ENCODE measurements at regions not wholly inside any gene's neighbourhood (a gene's known extent, or its start where the extent isn't known, plus 50 kb on each side); places are given as distances from the start of the nearest gene placed in this dataset.
A peak's percentile ranks its signal among the peaks of the same experiment; 100 is the strongest.

DNA sequence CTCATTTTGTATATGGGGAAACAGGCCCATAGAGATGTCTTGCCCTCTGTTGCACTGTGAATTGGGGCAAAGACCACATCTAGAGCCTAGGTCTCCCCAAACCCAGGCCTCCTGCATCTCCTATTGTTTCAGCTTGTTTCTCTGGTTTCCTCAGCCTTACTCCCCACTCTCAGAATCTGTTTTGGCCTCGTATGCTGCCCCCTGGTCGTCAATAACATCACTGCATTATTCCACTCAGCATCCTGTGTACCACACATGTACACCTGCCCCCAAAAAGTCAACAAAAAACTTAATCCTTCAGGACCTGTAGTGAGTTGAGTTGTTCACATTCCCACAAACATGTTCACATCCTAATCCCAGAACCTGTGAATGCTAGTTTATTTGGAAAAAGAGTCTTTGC, 184.8 kb downstream of the BRINP2 start:
- TF ChIP-seq, protein P1, sequence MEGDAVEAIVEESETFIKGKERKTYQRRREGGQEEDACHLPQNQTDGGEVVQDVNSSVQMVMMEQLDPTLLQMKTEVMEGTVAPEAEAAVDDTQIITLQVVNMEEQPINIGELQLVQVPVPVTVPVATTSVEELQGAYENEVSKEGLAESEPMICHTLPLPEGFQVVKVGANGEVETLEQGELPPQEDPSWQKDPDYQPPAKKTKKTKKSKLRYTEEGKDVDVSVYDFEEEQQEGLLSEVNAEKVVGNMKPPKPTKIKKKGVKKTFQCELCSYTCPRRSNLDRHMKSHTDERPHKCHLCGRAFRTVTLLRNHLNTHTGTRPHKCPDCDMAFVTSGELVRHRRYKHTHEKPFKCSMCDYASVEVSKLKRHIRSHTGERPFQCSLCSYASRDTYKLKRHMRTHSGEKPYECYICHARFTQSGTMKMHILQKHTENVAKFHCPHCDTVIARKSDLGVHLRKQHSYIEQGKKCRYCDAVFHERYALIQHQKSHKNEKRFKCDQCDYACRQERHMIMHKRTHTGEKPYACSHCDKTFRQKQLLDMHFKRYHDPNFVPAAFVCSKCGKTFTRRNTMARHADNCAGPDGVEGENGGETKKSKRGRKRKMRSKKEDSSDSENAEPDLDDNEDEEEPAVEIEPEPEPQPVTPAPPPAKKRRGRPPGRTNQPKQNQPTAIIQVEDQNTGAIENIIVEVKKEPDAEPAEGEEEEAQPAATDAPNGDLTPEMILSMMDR (conservative IDR thresholded peaks at IDR 0.05; ENCODE audit: low read depth, low read length): peak; percentile 82
- H3K27ac ChIP-seq: no peak overlapping the region
- H3K36me3 ChIP-seq (ENCODE audit: insufficient read depth): no peaks in the 10 kb centered on the region
- H2AFZ ChIP-seq (ENCODE audit: low read depth): no peak overlapping the region
- H3K4me3 ChIP-seq (IDR thresholded peaks at IDR 0.05; ENCODE audit: insufficient read depth, low read depth, low read length): no peak overlapping the region
- H3K4me2 ChIP-seq: no peak overlapping the region
- no peaks in the 10 kb centered on the region for H3K27me3 ChIP-seq (ENCODE audit: insufficient read depth, low read depth)
- H3K9ac ChIP-seq: no peak overlapping the region
- H4K20me1 ChIP-seq (ENCODE audit: insufficient read depth): no peaks in the 10 kb centered on the region
- no peaks in the 10 kb centered on the region for H3K79me2 ChIP-seq (ENCODE audit: insufficient read depth, low read depth)
- no peaks in the 10 kb centered on the region for H3K4me1 ChIP-seq (ENCODE audit: low read depth, poor library complexity, severe bottlenecking)

DNA sequence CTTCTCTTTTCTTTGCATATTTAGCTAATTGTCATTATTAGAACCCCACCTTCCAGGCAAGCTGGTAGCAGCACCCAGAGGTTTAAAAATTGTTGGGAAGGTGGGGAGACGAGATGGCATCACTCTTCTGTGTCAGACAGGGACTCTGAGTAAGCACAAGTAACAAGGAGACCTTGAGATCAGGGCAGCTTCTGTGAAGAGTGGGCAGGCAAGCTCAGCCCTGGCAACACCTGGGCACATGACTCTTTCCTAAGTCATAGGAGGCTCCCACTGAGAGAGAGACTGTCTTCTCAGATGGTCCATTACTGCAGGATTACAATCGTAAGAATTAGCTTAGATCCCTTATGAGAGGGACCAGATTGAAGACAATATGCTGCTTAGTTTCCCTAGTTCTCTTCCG, 183.5 kb downstream of the BRINP2 start:
- Histone ChIP-seq H3K36me3 (ENCODE audit: insufficient read depth) (no peaks in the 10 kb centered on the region), H3K9ac (no peak overlapping the region), H3K79me2 (ENCODE audit: insufficient read depth, low read depth) (no peaks in the 10 kb centered on the region), H3K27ac (no peak overlapping the region), H3K4me2 (no peak overlapping the region), H3K4me1 (ENCODE audit: low read depth, poor library complexity, severe bottlenecking) (no peaks in the 10 kb centered on the region), H4K20me1 (ENCODE audit: insufficient read depth) (no peaks in the 10 kb centered on the region), H3K4me3 (IDR thresholded peaks at IDR 0.05; ENCODE audit: insufficient read depth, low read depth, low read length) (no peak overlapping the region), H3K27me3 (ENCODE audit: insufficient read depth, low read depth) (no peaks in the 10 kb centered on the region), H2AFZ (ENCODE audit: low read depth) (no peak overlapping the region)
- TF ChIP-seq, protein P1 (conservative IDR thresholded peaks at IDR 0.05; ENCODE audit: low read depth, low read length): no peak

DNA sequence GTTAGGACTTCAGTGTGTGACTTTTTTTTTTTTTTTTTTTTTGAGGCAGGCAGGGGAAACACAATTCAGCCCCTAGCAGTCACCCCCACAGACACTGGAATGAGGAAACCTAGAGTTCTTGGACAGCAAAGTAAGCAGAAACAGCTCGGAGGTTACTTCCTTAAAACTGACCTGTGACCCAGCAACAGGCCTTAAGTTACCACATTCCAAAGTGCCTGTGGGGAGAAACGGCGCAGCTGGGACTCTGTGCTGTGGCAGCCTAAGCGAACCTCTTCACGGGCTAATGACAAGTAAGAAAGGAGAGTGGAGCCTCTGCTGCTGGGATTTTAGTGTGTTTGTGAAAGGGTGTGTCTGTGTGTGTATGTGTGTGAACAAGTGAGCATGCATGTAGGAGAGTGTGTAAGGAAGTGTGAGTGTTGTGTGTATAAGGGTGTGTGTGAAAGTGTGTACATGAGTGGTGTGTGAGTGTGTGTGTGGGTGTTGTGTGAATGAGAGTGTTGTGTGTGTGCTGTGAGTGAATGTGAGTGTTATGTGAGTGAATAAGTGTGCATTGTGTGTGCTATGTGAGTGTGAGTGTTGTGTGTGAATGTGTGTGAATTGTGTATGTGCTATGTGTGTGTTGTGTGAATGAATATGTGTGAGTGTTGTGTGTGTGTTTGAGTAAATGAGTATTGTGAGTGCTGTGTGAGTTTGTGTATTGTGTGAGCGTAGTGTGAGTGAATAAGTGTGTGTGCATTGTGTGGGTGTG, 180.8 kb downstream of the BRINP2 start:
- H3K27me3 ChIP-seq (ENCODE audit: insufficient read depth, low read depth): no peaks in the 10 kb centered on the region
- H3K4me1 ChIP-seq (ENCODE audit: low read depth, poor library complexity, severe bottlenecking): no peaks in the 10 kb centered on the region
- H3K4me2 ChIP-seq: no peak overlapping the region
- no peak overlapping the region for H3K27ac ChIP-seq
- no peak overlapping the region for H3K4me3 ChIP-seq (IDR thresholded peaks at IDR 0.05; ENCODE audit: insufficient read depth, low read depth, low read length)
- no peak overlapping the region for H2AFZ ChIP-seq (ENCODE audit: low read depth)
- H3K9ac ChIP-seq: no peak overlapping the region
- no peaks in the 10 kb centered on the region for H3K79me2 ChIP-seq (ENCODE audit: insufficient read depth, low read depth)
- TF ChIP-seq, protein P1 (conservative IDR thresholded peaks at IDR 0.05; ENCODE audit: low read depth, low read length): no peak
- no peaks in the 10 kb centered on the region for H4K20me1 ChIP-seq (ENCODE audit: insufficient read depth)
- H3K36me3 ChIP-seq (ENCODE audit: insufficient read depth): no peaks in the 10 kb centered on the region

DNA sequence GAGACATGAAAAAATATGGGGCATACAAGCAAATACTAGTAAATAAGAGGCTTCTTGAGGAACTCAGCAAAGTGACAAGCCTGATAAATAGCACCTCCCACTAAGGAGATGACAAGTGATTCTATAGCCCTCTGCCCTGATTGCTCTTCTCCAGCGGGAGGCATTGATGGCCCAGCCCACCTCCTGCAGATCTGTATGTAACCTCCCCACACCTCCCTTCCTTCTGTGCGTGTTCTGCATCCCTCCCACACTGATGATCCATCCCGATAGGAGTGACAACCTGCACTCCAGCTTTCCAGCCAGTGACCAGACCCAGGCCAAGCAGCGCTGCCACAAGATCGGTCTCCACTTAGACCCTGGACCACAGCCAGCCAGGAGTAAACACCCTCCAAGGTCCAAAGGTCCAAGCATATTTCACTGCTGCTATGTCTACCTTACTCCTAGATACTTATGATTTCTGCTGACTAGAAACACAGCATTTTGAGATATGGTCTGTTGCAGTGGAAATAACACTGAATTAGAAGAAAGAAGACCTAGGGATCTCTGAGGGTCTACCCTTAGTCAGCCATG, 176.1 kb downstream of the BRINP2 start:
- H2AFZ ChIP-seq (ENCODE audit: low read depth): no peak overlapping the region
- H3K4me1 ChIP-seq (ENCODE audit: low read depth, poor library complexity, severe bottlenecking): no peaks in the 10 kb centered on the region
- no peaks in the 10 kb centered on the region for H3K27me3 ChIP-seq (ENCODE audit: insufficient read depth, low read depth)
- no peaks in the 10 kb centered on the region for H3K79me2 ChIP-seq (ENCODE audit: insufficient read depth, low read depth)
- H3K9ac ChIP-seq: no peak overlapping the region
- H3K27ac ChIP-seq: no peak overlapping the region
- no peaks in the 10 kb centered on the region for H3K36me3 ChIP-seq (ENCODE audit: insufficient read depth)
- TF ChIP-seq, protein P1 (conservative IDR thresholded peaks at IDR 0.05; ENCODE audit: low read depth, low read length): no peak
- no peak overlapping the region for H3K4me3 ChIP-seq (IDR thresholded peaks at IDR 0.05; ENCODE audit: insufficient read depth, low read depth, low read length)
- H3K4me2 ChIP-seq: no peak overlapping the region
- H4K20me1 ChIP-seq (ENCODE audit: insufficient read depth): no peaks in the 10 kb centered on the region
